Omental fat pad (tissue), 3 donors: ENCODE measurements at regions not wholly inside any gene's neighbourhood (a gene's known extent, or its start where the extent isn't known, plus 50 kb on each side); places are given as distances from the start of the nearest gene placed in this dataset.

Experiments
- ATAC-seq: fragments of 150-250 bp; one replicate; pipeline ENCODE4 v1.9.1; 2016; ENCODE audit warnings: mild to moderate bottlenecking, moderate library complexity; ENCODE audit not compliant: low FRiP score
- DNase-seq: peaks from one replicate; pipeline ENCODE4 v3.0.0-alpha.2; 2019; ENCODE audit warnings: low spot score
- TF ChIP-seq, protein P1 (sequence below), 3 donors: fragments of 450-650 bp; IDR thresholded peaks; one replicate each; pipeline ENCODE4 v1.5.1; 2016 to 2017; ENCODE audit warnings: antibody characterized with exemption in 3 of 3, mild to moderate bottlenecking in 3 of 3, moderate library complexity in 2 of 3

DNA sequence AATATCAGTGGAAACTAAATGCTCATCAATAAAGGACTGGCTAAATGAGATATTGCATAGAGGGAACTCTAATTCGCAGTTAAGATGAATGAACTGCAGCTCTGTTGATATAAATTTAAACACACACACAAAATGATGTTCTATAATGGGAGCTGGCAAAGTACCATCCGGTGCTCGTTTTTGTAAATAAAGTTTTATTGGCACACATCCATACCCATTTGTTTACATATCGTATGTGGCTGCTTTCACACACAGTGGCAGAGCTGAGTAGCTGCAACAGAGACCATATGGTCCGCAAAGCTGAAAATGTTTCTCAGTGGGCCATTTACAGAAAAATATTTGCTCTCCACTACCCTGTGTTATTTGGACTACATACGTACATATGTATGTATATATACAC is 120.7 kb downstream of the EDN3 start:
- no peak for DNase-seq
- no peak for ATAC-seq
- TF ChIP-seq, protein P1, sequence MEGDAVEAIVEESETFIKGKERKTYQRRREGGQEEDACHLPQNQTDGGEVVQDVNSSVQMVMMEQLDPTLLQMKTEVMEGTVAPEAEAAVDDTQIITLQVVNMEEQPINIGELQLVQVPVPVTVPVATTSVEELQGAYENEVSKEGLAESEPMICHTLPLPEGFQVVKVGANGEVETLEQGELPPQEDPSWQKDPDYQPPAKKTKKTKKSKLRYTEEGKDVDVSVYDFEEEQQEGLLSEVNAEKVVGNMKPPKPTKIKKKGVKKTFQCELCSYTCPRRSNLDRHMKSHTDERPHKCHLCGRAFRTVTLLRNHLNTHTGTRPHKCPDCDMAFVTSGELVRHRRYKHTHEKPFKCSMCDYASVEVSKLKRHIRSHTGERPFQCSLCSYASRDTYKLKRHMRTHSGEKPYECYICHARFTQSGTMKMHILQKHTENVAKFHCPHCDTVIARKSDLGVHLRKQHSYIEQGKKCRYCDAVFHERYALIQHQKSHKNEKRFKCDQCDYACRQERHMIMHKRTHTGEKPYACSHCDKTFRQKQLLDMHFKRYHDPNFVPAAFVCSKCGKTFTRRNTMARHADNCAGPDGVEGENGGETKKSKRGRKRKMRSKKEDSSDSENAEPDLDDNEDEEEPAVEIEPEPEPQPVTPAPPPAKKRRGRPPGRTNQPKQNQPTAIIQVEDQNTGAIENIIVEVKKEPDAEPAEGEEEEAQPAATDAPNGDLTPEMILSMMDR (IDR thresholded peaks at IDR 0.05) = no peak

DNA sequence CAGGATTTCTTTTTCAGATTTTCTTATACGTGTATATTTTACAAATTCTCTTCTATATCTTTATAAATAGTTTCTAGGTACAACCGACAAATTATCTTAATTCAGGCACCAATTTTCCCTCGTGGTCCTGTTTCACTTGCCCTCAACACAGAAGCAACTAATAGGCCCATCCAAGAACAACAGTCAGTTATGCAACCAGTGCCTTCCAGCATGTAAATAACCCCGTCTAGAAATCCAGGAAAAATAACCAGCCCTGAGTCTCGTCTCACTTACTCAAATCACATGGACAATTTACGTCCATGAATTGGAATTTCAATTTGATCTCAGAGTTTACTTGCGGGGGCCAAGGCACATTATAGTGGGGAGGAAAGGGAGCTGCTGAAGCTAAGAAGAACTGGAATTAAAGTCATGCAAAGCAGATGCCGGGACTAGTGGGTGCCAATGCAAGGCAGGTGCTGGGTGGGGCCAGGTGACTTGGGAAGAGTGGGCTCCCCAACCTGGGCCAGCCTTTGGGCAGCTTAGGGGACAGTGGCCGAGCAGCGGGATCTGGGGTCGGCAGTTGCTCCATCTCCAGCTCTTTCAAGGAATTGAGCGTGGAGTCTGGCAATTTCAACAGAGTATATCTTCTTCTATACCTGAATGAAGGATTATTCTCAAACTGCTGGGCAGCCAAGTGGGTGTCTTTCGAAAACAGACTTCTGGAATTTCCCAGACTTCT is 121.7 kb downstream of the EDN3 start:
- TF ChIP-seq, protein P1 (IDR thresholded peaks at IDR 0.05) = no peak
- DNase-seq (no peak), ATAC-seq (no peak)

DNA sequence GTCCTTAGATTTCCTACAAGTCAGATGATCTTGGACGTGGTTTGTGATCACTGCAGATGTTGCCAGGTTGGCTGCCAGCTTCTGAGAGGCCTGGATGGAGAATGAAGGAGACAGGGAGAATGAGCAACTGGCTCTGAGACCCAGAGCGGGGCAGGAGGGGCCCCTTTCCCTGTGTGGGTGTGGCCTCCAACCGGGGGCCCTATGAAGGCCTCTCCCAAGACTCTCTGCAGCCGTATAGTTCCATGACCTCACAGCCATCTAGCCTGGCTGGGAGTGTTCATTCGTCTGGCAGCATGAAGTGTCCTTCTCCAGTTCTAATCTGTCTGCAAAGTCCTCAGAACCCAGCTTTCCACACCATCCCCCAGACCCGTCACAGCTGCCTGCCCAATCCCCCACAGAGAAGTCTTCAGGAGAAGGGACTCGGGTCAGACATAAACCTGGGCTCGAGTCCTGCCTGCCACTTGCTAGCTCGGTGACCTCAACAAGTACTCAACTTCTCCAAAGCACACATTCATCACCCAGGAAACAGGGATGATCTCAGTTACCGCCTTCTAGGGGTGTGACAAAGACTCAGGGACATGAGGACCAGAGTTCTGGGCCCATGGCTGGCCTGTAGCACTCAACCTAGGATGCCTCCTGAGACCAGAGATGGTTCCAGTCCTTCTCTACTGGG is 122.6 kb downstream of the EDN3 start:
- DNase-seq (no peak), ATAC-seq (no peak)
- TF ChIP-seq, protein P1 (IDR thresholded peaks at IDR 0.05) = no peak

DNA sequence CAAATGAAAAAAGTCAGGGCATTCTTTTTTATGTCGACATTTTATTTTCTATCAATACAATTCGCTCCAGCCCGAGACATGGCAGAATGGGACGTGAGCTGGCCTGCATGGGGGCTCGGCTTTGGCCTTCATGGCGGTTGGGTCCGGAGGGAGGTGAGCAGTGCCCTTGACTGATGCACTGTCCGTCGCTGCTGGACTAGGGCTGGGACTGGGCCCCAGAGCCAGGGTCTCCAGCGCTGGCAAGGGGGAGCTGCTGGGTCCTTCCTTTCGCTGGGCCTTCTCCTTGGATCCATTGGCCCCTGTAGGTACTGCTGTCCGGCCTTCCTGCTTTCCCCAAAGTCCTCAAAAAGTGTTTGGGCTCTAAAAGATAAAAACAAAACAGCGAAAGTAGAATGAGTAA is 124.6 kb downstream of the EDN3 start:
- TF ChIP-seq, protein P1 (IDR thresholded peaks at IDR 0.05) = no peak
- DNase-seq (no peak), ATAC-seq (no peak)

DNA sequence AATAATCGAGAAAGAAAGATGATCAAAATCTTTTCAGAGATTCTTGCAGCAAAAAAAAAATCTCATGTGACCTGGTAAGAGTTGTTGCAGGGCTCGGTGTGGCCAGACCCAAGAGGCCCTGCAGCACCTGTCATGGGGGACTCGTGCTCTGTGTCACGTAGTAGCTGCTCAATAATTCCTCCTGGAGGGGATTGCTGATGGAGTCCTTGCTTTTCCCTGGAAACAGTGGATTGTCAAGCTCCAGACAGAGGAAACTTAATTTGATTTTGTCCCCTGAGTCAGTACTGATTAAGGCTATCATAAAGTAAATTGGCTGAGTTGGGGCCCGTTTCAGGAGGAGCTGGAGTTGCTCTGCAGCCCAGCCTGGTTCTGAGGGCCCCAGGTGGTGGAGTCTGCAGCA is 125.2 kb downstream of the EDN3 start:
- ATAC-seq = no peak

DNA sequence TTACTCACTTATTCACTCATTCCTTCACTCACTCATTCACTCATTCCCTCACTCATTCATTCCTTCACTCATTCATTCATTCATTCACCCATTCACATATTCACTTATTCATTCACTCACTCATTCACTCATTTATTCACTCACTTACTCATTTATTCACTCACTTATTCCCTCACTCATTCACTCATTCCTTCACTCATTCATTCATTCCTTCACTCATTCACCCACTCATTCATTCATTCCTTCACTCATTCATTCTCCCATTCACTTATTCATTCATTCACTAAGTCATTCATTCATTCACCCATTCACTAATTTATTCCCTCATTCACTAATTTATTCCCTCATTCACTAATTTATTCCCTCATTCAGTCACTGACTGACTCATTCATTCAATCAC is 127.6 kb downstream of the EDN3 start:
- DNase-seq (no peak), ATAC-seq (no peak)
- TF ChIP-seq, protein P1 (IDR thresholded peaks at IDR 0.05) = no peak

More for the DNA sequence above, 125.2 kb downstream of the EDN3 start:
- DNase-seq = no peak
- TF ChIP-seq, protein P1 (IDR thresholded peaks at IDR 0.05) = no peak
